A549 (cell line): ENCODE measurements at regions not wholly inside any gene's neighbourhood (a gene's known extent, or its start where the extent isn't known, plus 50 kb on each side); places are given as distances from the start of the nearest gene placed in this dataset.

Experiments
- ATAC-seq, 2 experiments: fragments of 200-7000 bp in 1 of 2; fragments of >200 bp in 1 of 2; cut with Nextera tagmentation in 1 of 2; cut with Tn5 transposase in 1 of 2; 3 replicates each; pipeline versions ENCODE4 v1.8.0 to v1.9.1; 2018 to 2020; ENCODE audit warnings: mild to moderate bottlenecking in 1 of 2, moderate library complexity in 1 of 2
- CTCF ChIA-PET: fragments of 300-600 bp; sonication (Branson Sonifier 250); formaldehyde crosslinking; extraction: SDS; loops from one replicate; lab custom pipeline; 2021; ENCODE audit warnings: antibody characterized with exemption, inconsistent platforms; lab: Yijun Ruan, JAX
- POLR2A ChIA-PET: fragments of 350-600 bp; formaldehyde crosslinking; extraction: SDS; loops from one replicate; lab custom pipeline; 2021; ENCODE audit warnings: antibody characterized with exemption, inconsistent platforms; lab: Yijun Ruan, JAX
- DNase-seq, 2 experiments: peaks; one replicate each; pipeline versions ENCODE4 v3.0.0 to v3.0.0-alpha.2; 2011 to 2016; ENCODE audit warnings: low read depth in 1 of 2, low spot score in 1 of 2
- FAIRE-seq: peaks from 2 replicates; lab custom pipeline; 2011; peaks lifted over from hg19 to GRCh38; lab: Jason Lieb, UNC
- H3K27ac ChIP-seq, 2 experiments: fragments of >200 bp; sonication (Bioruptor Twin); formaldehyde crosslinking; 3 replicates each; pipeline ENCODE4 v1.5.1; 2016 to 2017
- H3K4me1 ChIP-seq: fragments of >200 bp; sonication (Bioruptor Twin); formaldehyde crosslinking; 3 replicates; pipeline ENCODE4 v1.6.1; 2016
- H3K4me2 ChIP-seq: fragments of >200 bp; sonication (Bioruptor Twin); formaldehyde crosslinking; 3 replicates; pipeline ENCODE4 v1.6.1; 2016
- H3K4me3 ChIP-seq: fragments of >200 bp; sonication (Bioruptor Twin); formaldehyde crosslinking; 3 replicates; pipeline ENCODE4 v1.5.1; 2016
- H3K9me3 ChIP-seq: fragments of >200 bp; sonication (Bioruptor Twin); formaldehyde crosslinking; 3 replicates; pipeline ENCODE4 v1.6.1; 2016
- CBX2 ChIP-seq: fragments of 200-600 bp; sonication (generic); IDR thresholded peaks from 2 replicates; pipeline ENCODE4 v1.6.1; 2016; ENCODE audit warnings: low read depth, mild to moderate bottlenecking, borderline replicate concordance
- CEBPB ChIP-seq, 2 experiments: fragments of >200 bp in 1 of 2; sonication (Bioruptor Twin) in 1 of 2; formaldehyde crosslinking in 1 of 2; IDR thresholded peaks; 2 replicates each; pipeline ENCODE4 v1.6.1; 2012 to 2016
- CHD2 ChIP-seq: fragments of 150-350 bp; IDR thresholded peaks from 2 replicates; pipeline ENCODE4 v1.6.1; 2014; ENCODE audit warnings: low read length; ENCODE audit not compliant: partially characterized antibody
- CTCF ChIP-seq: fragments of >200 bp; sonication (Bioruptor Twin); formaldehyde crosslinking; IDR thresholded peaks from 3 replicates; pipeline ENCODE4 v1.5.1; 2016
- E2F6 ChIP-seq: IDR thresholded peaks from 2 replicates; pipeline ENCODE4 v1.6.1; 2012; ENCODE audit warnings: low read depth, borderline replicate concordance
- ELK1 ChIP-seq: fragments of 150-350 bp; IDR thresholded peaks from 2 replicates; pipeline ENCODE4 v1.6.1; 2014; ENCODE audit warnings: low read depth, mild to moderate bottlenecking, low read length
- FOSB ChIP-seq: fragments of 250-450 bp; sonication (Bioruptor Pico); IDR thresholded peaks from 2 replicates; pipeline ENCODE4 v1.5.0; 2020; ENCODE audit warnings: mild to moderate bottlenecking, moderate library complexity
- HDAC2 ChIP-seq: fragments of 200-600 bp; sonication (generic); IDR thresholded peaks from 2 replicates; pipeline ENCODE4 v1.6.1; 2016
- HEYL ChIP-seq: fragments of 250-450 bp; sonication (Bioruptor Pico); IDR thresholded peaks from 2 replicates; pipeline ENCODE4 v1.8.0; 2021; ENCODE audit warnings: mild to moderate bottlenecking, moderate library complexity
- HOXB5 ChIP-seq: fragments of 250-450 bp; sonication (Bioruptor Pico); IDR thresholded peaks from 2 replicates; pipeline ENCODE4 v1.5.0; 2020; ENCODE audit warnings: mild to moderate bottlenecking, moderate library complexity
- JUNB ChIP-seq: fragments of >200 bp; sonication (Bioruptor Twin); formaldehyde crosslinking; IDR thresholded peaks from 2 replicates; pipeline ENCODE4 v1.6.1; 2016
- KDM1A ChIP-seq: fragments of 200-600 bp; sonication (generic); IDR thresholded peaks from 2 replicates; pipeline ENCODE4 v1.6.1; 2016; ENCODE audit warnings: low read depth, mild to moderate bottlenecking
- KDM5A ChIP-seq: fragments of 200-600 bp; sonication (generic); IDR thresholded peaks from 2 replicates; pipeline ENCODE4 v1.6.1; 2016; ENCODE audit warnings: antibody characterized with exemption, mild to moderate bottlenecking
- MAFK ChIP-seq: fragments of 450-650 bp; IDR thresholded peaks from 2 replicates; pipeline ENCODE4 v1.6.1; 2014; ENCODE audit not compliant: partially characterized antibody
- MAX ChIP-seq: IDR thresholded peaks from 2 replicates; pipeline ENCODE4 v1.6.1; 2012
- PBX3 ChIP-seq: IDR thresholded peaks from 2 replicates; pipeline ENCODE4 v1.6.1; 2012
- REST ChIP-seq: fragments of 200-600 bp; sonication (generic); IDR thresholded peaks from 2 replicates; pipeline ENCODE4 v1.6.1; 2016; ENCODE audit warnings: antibody characterized with exemption, mild to moderate bottlenecking, moderate library complexity
- SMC3 ChIP-seq: fragments of >200 bp; sonication (Bioruptor Twin); formaldehyde crosslinking; IDR thresholded peaks from 3 replicates; pipeline ENCODE4 v1.6.1; 2018; ENCODE audit warnings: inconsistent platforms
- SREBF2 ChIP-seq: fragments of 450-650 bp; IDR thresholded peaks from 2 replicates; pipeline ENCODE4 v1.6.1; 2014; ENCODE audit warnings: mild to moderate bottlenecking, moderate library complexity
- TFCP2L1 ChIP-seq: fragments of 250-450 bp; sonication (Bioruptor Pico); IDR thresholded peaks from 2 replicates; pipeline ENCODE4 v1.5.0; 2021; ENCODE audit warnings: mild to moderate bottlenecking
- USF2 ChIP-seq: fragments of 450-650 bp; IDR thresholded peaks from 2 replicates; pipeline ENCODE4 v1.6.1; 2014; ENCODE audit warnings: antibody characterized with exemption
- ZFP36 ChIP-seq: fragments of 450-650 bp; IDR thresholded peaks from 2 replicates; pipeline ENCODE4 v1.6.1; 2014; ENCODE audit warnings: borderline replicate concordance; ENCODE audit not compliant: partially characterized antibody
- ZNF302 ChIP-seq: fragments of 250-450 bp; sonication (Bioruptor Pico); IDR thresholded peaks from 2 replicates; pipeline ENCODE4 v1.9.0; 2021; ENCODE audit warnings: inconsistent platforms, mild to moderate bottlenecking, moderate library complexity
- WGBS: methylation state at CpG from one replicate; pipeline ENCODE4 v1.1.6; 2017; ENCODE audit errors: missing lambda C conversion rate; 5-methylcytosine and 5-hydroxymethylcytosine counted together

- TF ChIP-seq KDM5A (no peak), CTCF (peak; percentile 52)
Observed at GRCh38 chr6:85015396-85015990, 251.1 kb upstream of the TBX18 start (continued).

GRCh38 chr6:85010865-85011264, 246.5 kb upstream of the TBX18 start:
- H3K9me3 ChIP-seq, result no peaks in the 10 kb centered on the region
- TF ChIP-seq PBX3 (no peak), CTCF (no peak), SMC3 (no peak), CHD2 (no peak), E2F6 (no peak), REST (no peak), HOXB5 (CRISPR knock-in tag) (no peak), HEYL (no peak), TFCP2L1 (CRISPR knock-in tag) (no peak), CBX2 (no peak), ZFP36 (no peak)
- H3K27ac ChIP-seq, result no peak overlapping the region
- FAIRE-seq, result no peak
- H3K4me2 ChIP-seq, result no peak overlapping the region
- WGBS, result 41% methylated on average over 1 of the region's 1 CpG
- no peaks in the 10 kb centered on the region for H3K4me1 ChIP-seq
- ChIA-PET POLR2A (no interaction called here), CTCF (no interaction called here)
- ATAC-seq, result no peak
- no peak for DNase-seq
- no peak overlapping the region for H3K4me3 ChIP-seq

GRCh38 chr6:85008296-85009009, 244.1 kb upstream of the TBX18 start:
- Histone ChIP-seq H3K9me3 (no peaks in the 10 kb centered on the region), H3K27ac (no peak overlapping the region), H3K4me1 (no peaks in the 10 kb centered on the region), H3K4me3 (no peak overlapping the region), H3K4me2 (no peak overlapping the region)
- ChIA-PET POLR2A (no interaction called here), CTCF (no interaction called here)
- no peak for FAIRE-seq
- 75% methylated on average over 6 of the region's 6 CpGs for WGBS
- DNase-seq, result no peak
- no peak for ATAC-seq
- TF ChIP-seq JUNB, result no peak
- TF ChIP-seq FOSB (CRISPR knock-in tag), result no peak
- no peak for TF ChIP-seq USF2
- TF ChIP-seq MAX, result no peak
- no peak for TF ChIP-seq CHD2
- no peak for TF ChIP-seq CEBPB (IDR thresholded peaks at IDR 0.05)
- no peak for TF ChIP-seq ZNF302
- no peak for TF ChIP-seq ELK1
- TF ChIP-seq MAFK, result no peak
- TF ChIP-seq KDM1A, result no peak
- no peak for TF ChIP-seq HDAC2
- no peak for TF ChIP-seq SREBF2
- TF ChIP-seq HEYL, result no peak
